GM23338 (cell line): ENCODE measurements at regions not wholly inside any gene's neighbourhood (a gene's known extent, or its start where the extent isn't known, plus 50 kb on each side); places are given as distances from the start of the nearest gene placed in this dataset.

ENCODE experiments used
- ATAC-seq: fragments of 200-7000 bp; cut with Tn5 transposase; 3 replicates; pipeline ENCODE4 v1.9.1; 2020
- DNase-seq: peaks from one replicate; pipeline ENCODE4 v3.0.0-alpha.2; 2015; ENCODE audit warnings: low spot score
- H2AFZ ChIP-seq: fragments of 200-600 bp; sonication (generic); 2 replicates; pipeline ENCODE4 v1.8.0; 2016; ENCODE audit warnings: antibody characterized with exemption, mild to moderate bottlenecking, moderate library complexity
- H3F3A ChIP-seq: fragments of 200-600 bp; sonication (generic); replicated peaks from 2 replicates; pipeline ENCODE4 v1.8.0; 2017; ENCODE audit warnings: antibody characterized with exemption, mixed run types, low read depth
- H3K27ac ChIP-seq: fragments of 200-600 bp; sonication (generic); 2 replicates; pipeline ENCODE4 v1.6.1; 2016; ENCODE audit warnings: low read depth
- H3K27me3 ChIP-seq: fragments of 200-600 bp; sonication (generic); 2 replicates; pipeline ENCODE4 v1.8.0; 2016; ENCODE audit warnings: mild to moderate bottlenecking, mixed run types, moderate library complexity; ENCODE audit not compliant: insufficient read depth
- H3K36me3 ChIP-seq: fragments of 200-600 bp; sonication (generic); 2 replicates; pipeline ENCODE4 v1.8.0; 2016; ENCODE audit warnings: mild to moderate bottlenecking; ENCODE audit not compliant: insufficient read depth
- H3K4me1 ChIP-seq: fragments of 200-600 bp; sonication (generic); 2 replicates; pipeline ENCODE4 v1.8.0; 2016; ENCODE audit warnings: mild to moderate bottlenecking, moderate library complexity; ENCODE audit not compliant: insufficient read depth
- H3K4me2 ChIP-seq: fragments of 200-600 bp; sonication (generic); 2 replicates; pipeline ENCODE4 v1.7.1; 2017; ENCODE audit warnings: mixed run types
- H3K4me3 ChIP-seq: fragments of 200-600 bp; sonication (generic); 2 replicates; pipeline ENCODE4 v1.6.1; 2016; ENCODE audit warnings: mixed run types
- H3K79me2 ChIP-seq: fragments of 200-600 bp; sonication (generic); replicated peaks from 2 replicates; pipeline ENCODE4 v1.8.0; 2017; ENCODE audit warnings: mild to moderate bottlenecking; ENCODE audit not compliant: insufficient read depth
- H3K9me2 ChIP-seq: fragments of 200-600 bp; sonication (generic); 2 replicates; pipeline ENCODE4 v1.8.0; 2017; ENCODE audit not compliant: insufficient read depth
- H4K20me1 ChIP-seq: fragments of 200-600 bp; sonication (generic); replicated peaks from 2 replicates; pipeline ENCODE4 v1.8.0; 2017; ENCODE audit warnings: mild to moderate bottlenecking; ENCODE audit not compliant: insufficient read depth
- H3K27ac Mint-ChIP-seq: 2 replicates; pipeline ENCODE4 v1.8.0; 2020; ENCODE audit warnings: inconsistent platforms, mild to moderate bottlenecking, moderate library complexity, mixed read lengths
- H3K27me3 Mint-ChIP-seq: 3 replicates; pipeline ENCODE4 v1.8.0; 2022; ENCODE audit warnings: low read depth, mild to moderate bottlenecking, moderate library complexity, mixed read lengths, inconsistent platforms; ENCODE audit not compliant: insufficient read depth, poor library complexity
- H3K36me3 Mint-ChIP-seq: 3 replicates; pipeline ENCODE4 v1.8.0; 2021; ENCODE audit warnings: low read depth, mild to moderate bottlenecking, inconsistent platforms, moderate library complexity, mixed read lengths
- H3K4me1 Mint-ChIP-seq: 3 replicates; pipeline ENCODE4 v1.8.0; 2020; ENCODE audit warnings: mild to moderate bottlenecking, inconsistent platforms, mixed read lengths
- H3K4me3 Mint-ChIP-seq: 3 replicates; pipeline ENCODE4 v1.8.0; 2021; ENCODE audit warnings: moderate library complexity, mild to moderate bottlenecking, inconsistent platforms, mixed read lengths
- H3K9me3 Mint-ChIP-seq: 3 replicates; pipeline ENCODE4 v1.8.0; 2020; ENCODE audit warnings: moderate library complexity, mild to moderate bottlenecking, inconsistent platforms, mixed read lengths
- CREB1 ChIP-seq: fragments of 250-450 bp; sonication (Bioruptor Pico); IDR thresholded peaks from 2 replicates; pipeline ENCODE4 v1.5.0; 2020; ENCODE audit warnings: low read depth, mild to moderate bottlenecking, moderate library complexity
- ETS1 ChIP-seq: IDR thresholded peaks from 2 replicates; pipeline ENCODE4 v1.6.1; 2016; ENCODE audit warnings: antibody characterized with exemption
- EZH2 ChIP-seq: fragments of 200-600 bp; sonication (generic); IDR thresholded peaks from one replicate; pipeline ENCODE4 v1.8.0; 2017; ENCODE audit warnings: antibody characterized with exemption, mild to moderate bottlenecking, low read depth; ENCODE audit not compliant: unreplicated experiment
- EZH2phosphoT487 ChIP-seq: fragments of 200-600 bp; sonication (generic); IDR thresholded peaks from one replicate; pipeline ENCODE4 v1.8.1; 2018; ENCODE audit warnings: antibody characterized with exemption; ENCODE audit not compliant: unreplicated experiment
- JUNB ChIP-seq: IDR thresholded peaks from one replicate; pipeline ENCODE4 v1.6.1; 2016; ENCODE audit warnings: antibody characterized with exemption; ENCODE audit not compliant: unreplicated experiment
- NANOG ChIP-seq: IDR thresholded peaks from 2 replicates; pipeline ENCODE4 v1.6.1; 2016; ENCODE audit warnings: antibody characterized with exemption, borderline replicate concordance
- POLR2AphosphoS5 ChIP-seq: IDR thresholded peaks from 2 replicates; pipeline ENCODE4 v1.6.1; 2016; ENCODE audit warnings: antibody characterized with exemption, low read depth
- REST ChIP-seq: IDR thresholded peaks from one replicate; pipeline ENCODE4 v1.6.1; 2018; ENCODE audit warnings: antibody characterized with exemption; ENCODE audit not compliant: unreplicated experiment
- STAT1 ChIP-seq: IDR thresholded peaks from one replicate; pipeline ENCODE4 v1.6.1; 2016; ENCODE audit warnings: antibody characterized with exemption; ENCODE audit not compliant: unreplicated experiment
- ZNF114 ChIP-seq: fragments of 250-450 bp; sonication (Bioruptor Pico); IDR thresholded peaks from 2 replicates; pipeline ENCODE4 v1.5.0; 2020; ENCODE audit warnings: mild to moderate bottlenecking, moderate library complexity
- ZNF331 ChIP-seq: fragments of 250-450 bp; sonication (Bioruptor Pico); IDR thresholded peaks from 2 replicates; pipeline ENCODE4 v1.5.0; 2020; ENCODE audit warnings: low read depth, mild to moderate bottlenecking, moderate library complexity
- ZNF462 ChIP-seq: fragments of 250-450 bp; sonication (Bioruptor Pico); IDR thresholded peaks from 2 replicates; pipeline ENCODE4 v1.5.0; 2020; ENCODE audit warnings: mild to moderate bottlenecking, moderate library complexity
- TF ChIP-seq, protein P1 (sequence below), 2 experiments: fragments of 200-600 bp in 1 of 2; sonication (generic) in 1 of 2; conservative IDR thresholded peaks; 2 replicates each; pipeline versions ENCODE4 v1.5.1 to v1.6.1; 2016 to 2017; ENCODE audit warnings: antibody characterized with exemption in 2 of 2, low read depth in 2 of 2, mild to moderate bottlenecking in 2 of 2, moderate library complexity in 1 of 2

GRCh38 chr5:96072791-96073165 lies 111.1 kb upstream of the ELL2 start:
- no peaks in the 10 kb centered on the region for H3K27me3 ChIP-seq
- H3K27ac ChIP-seq = no peak overlapping the region
- H3K4me1 ChIP-seq = no peaks in the 10 kb centered on the region; the same call in 1 of the 2 replicates
- ATAC-seq (no peak), DNase-seq (no peak)
- Mint-ChIP-seq H3K27ac (no peak overlapping the region), H3K9me3 (no peaks in the 10 kb centered on the region), H3K36me3 (no peaks in the 10 kb centered on the region), H3K4me1 (peaks cover 11% of the 10 kb centered on the region), H3K27me3 (no peaks in the 10 kb centered on the region), H3K4me3 (no peak overlapping the region)
- TF ChIP-seq, protein P1, sequence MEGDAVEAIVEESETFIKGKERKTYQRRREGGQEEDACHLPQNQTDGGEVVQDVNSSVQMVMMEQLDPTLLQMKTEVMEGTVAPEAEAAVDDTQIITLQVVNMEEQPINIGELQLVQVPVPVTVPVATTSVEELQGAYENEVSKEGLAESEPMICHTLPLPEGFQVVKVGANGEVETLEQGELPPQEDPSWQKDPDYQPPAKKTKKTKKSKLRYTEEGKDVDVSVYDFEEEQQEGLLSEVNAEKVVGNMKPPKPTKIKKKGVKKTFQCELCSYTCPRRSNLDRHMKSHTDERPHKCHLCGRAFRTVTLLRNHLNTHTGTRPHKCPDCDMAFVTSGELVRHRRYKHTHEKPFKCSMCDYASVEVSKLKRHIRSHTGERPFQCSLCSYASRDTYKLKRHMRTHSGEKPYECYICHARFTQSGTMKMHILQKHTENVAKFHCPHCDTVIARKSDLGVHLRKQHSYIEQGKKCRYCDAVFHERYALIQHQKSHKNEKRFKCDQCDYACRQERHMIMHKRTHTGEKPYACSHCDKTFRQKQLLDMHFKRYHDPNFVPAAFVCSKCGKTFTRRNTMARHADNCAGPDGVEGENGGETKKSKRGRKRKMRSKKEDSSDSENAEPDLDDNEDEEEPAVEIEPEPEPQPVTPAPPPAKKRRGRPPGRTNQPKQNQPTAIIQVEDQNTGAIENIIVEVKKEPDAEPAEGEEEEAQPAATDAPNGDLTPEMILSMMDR (conservative IDR thresholded peaks at IDR 0.05; ENCODE audit: low read depth in 2 of 2) = no peak
- TF ChIP-seq ETS1 = no peak
- TF ChIP-seq STAT1 = no peak
- TF ChIP-seq ZNF114 (CRISPR knock-in tag) = no peak
- TF ChIP-seq EZH2phosphoT487 = no peak
- no peak for TF ChIP-seq ZNF462 (CRISPR knock-in tag)
- TF ChIP-seq CREB1 (CRISPR knock-in tag) = no peak
- TF ChIP-seq EZH2 = no peak
- TF ChIP-seq POLR2AphosphoS5 = no peak
- no peak for TF ChIP-seq ZNF331 (CRISPR knock-in tag)
- no peak for TF ChIP-seq JUNB
- no peak for TF ChIP-seq REST
- TF ChIP-seq NANOG = no peak
- H3F3A ChIP-seq = no peaks in the 10 kb centered on the region
- H3K4me2 ChIP-seq = no peak overlapping the region
- no peaks in the 10 kb centered on the region for H4K20me1 ChIP-seq
- H3K4me3 ChIP-seq = no peak overlapping the region
- H3K36me3 ChIP-seq = no peaks in the 10 kb centered on the region; the same call in 1 of the 2 replicates
- peaks cover 7% of the 10 kb centered on the region; the same call in 1 of the 2 replicates for H3K9me2 ChIP-seq
- H2AFZ ChIP-seq = no peak overlapping the region
- H3K79me2 ChIP-seq = no peaks in the 10 kb centered on the region
